NOMO-1 (cell line): ENCODE measurements at regions not wholly inside any gene's neighbourhood (a gene's known extent, or its start where the extent isn't known, plus 50 kb on each side); places are given as distances from the start of the nearest gene placed in this dataset.

Experiments used
- DNase-seq, 2 experiments: peaks; one replicate each; lab custom pipeline; 2025; ENCODE audit not compliant: unreplicated experiment in 2 of 2; lab: John Stamatoyannopoulos, UW

GRCh38 chr6:126419901-126420300, 80.0 kb downstream of the CENPW start:
- no peak for DNase-seq

GRCh38 chr6:126422912-126423311, 83.0 kb downstream of the CENPW start:
- no peak for DNase-seq

GRCh38 chr6:126427713-126428112, 87.8 kb downstream of the CENPW start:
- DNase-seq = no peak

- DNase-seq = no peak
Observed at GRCh38 chr6:126429866-126430265, 90.0 kb downstream of the CENPW start.

GRCh38 chr6:126432564-126432963, 92.6 kb downstream of the CENPW start:
- no peak for DNase-seq

GRCh38 chr6:126433927-126434326, 94.0 kb downstream of the CENPW start:
- no peak for DNase-seq

- no peak for DNase-seq
Observed at GRCh38 chr6:126437205-126437604, 97.3 kb downstream of the CENPW start.

- no peak for DNase-seq
Observed at GRCh38 chr6:126439040-126439439, 99.1 kb downstream of the CENPW start.

GRCh38 chr6:126440923-126441322, 101.0 kb downstream of the CENPW start:
- DNase-seq = no peak

GRCh38 chr6:126444659-126445273, 104.9 kb downstream of the CENPW start:
- no peak for DNase-seq

- DNase-seq = no peak
Observed at GRCh38 chr6:126446248-126446647, 106.3 kb downstream of the CENPW start.

GRCh38 chr6:126447367-126447766, 107.5 kb downstream of the CENPW start:
- DNase-seq = no peak

- DNase-seq = no peak
Observed at GRCh38 chr6:126461045-126461444, 121.1 kb downstream of the CENPW start.

GRCh38 chr6:126464245-126464644, 124.3 kb downstream of the CENPW start:
- no peak for DNase-seq

GRCh38 chr6:126475449-126475848, 135.5 kb downstream of the CENPW start:
- DNase-seq = no peak

GRCh38 chr6:126477678-126478077, 137.8 kb downstream of the CENPW start:
- peak in 1 of 2 experiments; percentile 47 for DNase-seq

- no peak for DNase-seq
Observed at GRCh38 chr6:126480268-126480667, 140.4 kb downstream of the CENPW start.

GRCh38 chr6:126481319-126481718, 141.4 kb downstream of the CENPW start:
- DNase-seq = no peak

GRCh38 chr6:126504792-126505191, 164.9 kb downstream of the CENPW start:
- DNase-seq = no peak

GRCh38 chr6:126513198-126513597, 173.3 kb downstream of the CENPW start:
- DNase-seq = no peak

- DNase-seq = no peak
Observed at GRCh38 chr6:126516411-126516810, 176.5 kb downstream of the CENPW start.

GRCh38 chr6:126524811-126525326, 185.0 kb downstream of the CENPW start:
- DNase-seq = no peak

- no peak for DNase-seq
Observed at GRCh38 chr6:126526547-126526946, 186.6 kb downstream of the CENPW start.
